Skin of body (tissue), 1 donor: ENCODE measurements at regions not wholly inside any gene's neighbourhood (a gene's known extent, or its start where the extent isn't known, plus 50 kb on each side); places are given as distances from the start of the nearest gene placed in this dataset.

Source experiments
- DNase-seq: peaks from one replicate; lab custom pipeline; 2025; lab: John Stamatoyannopoulos, UW

DNA sequence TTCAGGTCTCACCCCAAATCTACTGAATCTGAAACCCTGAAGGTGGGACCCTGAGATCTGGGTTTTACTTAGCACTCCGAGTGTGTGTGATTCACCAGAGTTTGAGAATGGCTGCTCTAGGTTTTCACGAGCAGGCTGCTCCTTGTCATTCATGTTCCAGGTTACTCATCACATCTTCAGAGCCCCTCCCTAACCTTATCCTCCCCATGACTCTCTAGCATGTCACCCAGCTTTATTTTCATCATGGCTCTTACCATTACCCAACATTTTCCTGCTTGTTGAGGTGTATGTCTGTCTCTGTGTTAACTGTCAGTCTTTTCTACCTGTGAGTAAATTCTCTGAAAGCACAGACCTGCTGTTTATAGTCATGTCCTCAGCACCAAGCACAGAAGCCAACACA is 319.2 kb downstream of the NSG2 start:
- DNase-seq = no peak

DNA sequence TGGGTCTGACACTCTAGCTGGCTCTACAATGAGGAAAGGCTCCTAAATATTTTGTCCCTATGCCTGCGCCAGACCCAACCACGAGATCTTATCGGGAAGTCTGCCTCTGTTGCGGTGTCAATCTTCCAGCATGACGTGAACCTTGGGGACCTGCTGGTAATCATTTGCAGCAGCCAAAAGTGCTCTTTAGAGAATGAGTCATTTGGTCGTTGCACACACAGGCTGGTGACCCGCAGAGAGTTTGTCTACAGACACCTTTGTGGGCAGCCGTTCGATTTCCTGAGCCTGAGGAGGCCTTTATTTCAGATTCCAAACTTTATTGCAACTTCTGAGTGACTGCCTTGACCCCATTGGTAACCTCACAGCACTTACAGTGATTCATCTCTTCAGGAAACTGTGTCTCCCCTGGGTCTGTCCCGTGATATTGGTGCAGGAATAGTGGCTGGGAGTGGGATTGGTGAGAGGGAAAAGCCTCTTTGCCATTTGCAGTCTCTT is 326.1 kb downstream of the NSG2 start:
- DNase-seq = no peak

DNA sequence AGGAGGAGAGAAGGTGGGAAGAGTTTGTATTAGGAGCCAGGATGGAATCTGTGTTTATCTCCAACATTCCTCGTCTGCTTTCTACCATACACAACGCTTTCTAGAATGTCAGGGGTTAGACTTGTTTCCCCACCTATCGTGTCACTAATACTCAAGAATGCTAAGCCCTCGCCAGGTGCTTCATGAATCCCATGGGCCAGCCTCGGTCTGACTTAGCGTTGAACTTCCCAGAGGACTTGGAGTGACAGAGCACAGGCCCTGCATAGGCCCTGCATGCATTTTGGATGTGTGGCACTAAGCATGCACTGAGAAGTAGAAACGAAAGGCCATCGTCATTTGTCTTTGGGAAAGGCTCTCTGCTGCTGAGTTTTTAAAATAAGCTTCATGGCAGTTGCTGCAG is 328.7 kb downstream of the NSG2 start:
- DNase-seq = no peak

DNA sequence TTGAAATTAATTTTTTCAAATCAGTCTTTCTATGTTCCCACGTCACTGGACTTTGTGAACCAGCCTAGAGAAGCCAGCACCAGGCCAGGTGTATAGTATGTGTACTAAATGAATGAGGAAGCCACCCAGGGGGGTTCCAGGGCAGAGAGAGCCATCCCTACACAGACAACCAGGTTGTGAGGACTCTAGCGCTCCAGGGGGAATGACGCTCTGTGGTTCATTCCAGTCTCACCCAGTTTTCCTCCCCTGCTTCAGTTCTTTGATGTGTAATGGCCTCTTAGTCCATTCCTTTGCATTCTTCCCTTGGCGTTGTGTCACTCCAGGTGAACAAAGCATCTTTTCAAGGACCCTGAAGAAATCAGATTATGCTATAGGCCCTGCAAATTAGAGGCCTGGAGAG is 330.6 kb downstream of the NSG2 start:
- no peak for DNase-seq

DNA sequence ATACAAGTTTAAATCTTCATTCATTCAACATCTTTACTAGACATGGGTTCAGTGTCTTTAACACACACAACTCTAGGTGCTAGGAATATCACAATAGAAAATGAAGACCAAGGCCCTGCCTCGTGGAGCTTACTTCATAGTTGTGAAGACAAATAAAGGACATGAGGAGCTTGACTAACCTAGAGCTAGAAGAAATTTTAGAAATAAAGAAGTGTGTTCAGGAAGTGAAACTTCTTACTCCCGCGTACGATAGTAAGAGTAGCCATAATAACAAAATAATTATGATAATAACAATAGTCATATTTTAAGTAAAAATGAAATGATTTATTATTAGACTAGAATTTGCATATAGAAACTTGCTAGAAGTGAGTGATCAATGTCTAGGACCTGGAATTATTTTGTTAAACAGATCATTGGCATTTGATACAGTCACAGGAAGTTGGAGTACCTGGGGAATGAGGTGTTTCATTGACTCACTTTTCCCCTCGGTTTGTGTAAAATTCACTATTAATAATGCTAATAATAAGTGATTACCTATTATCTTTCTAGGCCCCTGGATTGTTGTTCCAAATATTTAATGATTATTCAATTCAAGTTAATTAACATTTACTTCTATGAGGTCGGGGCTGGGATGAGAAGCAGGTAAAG is 331.3 kb downstream of the NSG2 start:
- no peak for DNase-seq

DNA sequence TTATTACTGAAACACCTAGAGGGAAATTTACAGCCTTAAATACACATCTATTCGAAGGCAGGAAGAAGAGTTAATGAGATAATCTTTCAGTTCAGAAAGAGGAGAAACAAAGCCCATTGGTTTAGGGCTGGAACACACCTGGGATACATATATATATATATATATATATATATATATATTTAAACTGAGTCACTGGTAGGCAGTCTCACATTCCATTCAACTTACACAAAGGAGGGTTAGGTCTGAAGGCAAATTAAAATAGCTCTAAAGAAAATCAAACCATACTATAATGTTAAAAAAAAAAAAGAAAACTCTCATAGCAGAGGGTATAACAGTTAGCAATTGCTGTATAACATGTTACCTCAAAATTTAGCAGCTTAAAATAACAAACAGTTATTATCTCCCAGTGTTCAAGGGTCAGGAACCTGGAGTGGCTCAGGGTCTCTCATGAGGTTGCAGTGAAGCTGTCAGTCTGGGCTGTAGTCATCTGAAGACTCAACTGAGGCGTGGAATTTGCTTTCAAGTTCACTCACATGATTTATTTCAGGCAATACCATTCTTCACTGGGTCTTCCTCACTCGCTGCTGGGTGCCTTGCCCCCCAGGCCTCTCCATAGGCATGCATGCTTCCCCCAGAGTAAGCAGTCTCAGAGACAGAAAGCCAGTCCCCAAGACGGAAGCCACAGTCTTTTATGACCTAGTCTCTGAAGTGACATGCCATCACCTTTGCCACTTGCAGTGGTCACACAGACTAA is 332.8 kb downstream of the NSG2 start:
- DNase-seq = no peak

DNA sequence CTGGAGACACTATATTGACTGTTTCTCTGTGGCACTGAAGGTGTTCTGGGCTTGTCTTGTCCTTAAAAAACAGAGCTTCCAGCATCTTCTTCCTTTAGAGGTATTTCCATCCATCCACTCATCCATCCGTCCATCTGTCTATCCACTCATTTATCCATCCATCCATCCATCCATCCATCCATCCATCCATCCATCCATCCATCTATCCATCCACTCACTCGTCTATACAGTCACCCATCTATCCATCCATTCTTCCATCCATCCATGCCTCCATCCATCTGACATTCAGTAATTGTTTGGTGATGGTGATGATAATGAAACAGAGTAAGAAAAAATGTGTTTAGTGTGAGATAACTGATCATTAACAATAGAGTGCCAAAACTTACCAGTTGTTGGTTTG is 334.8 kb downstream of the NSG2 start:
- no peak for DNase-seq

DNA sequence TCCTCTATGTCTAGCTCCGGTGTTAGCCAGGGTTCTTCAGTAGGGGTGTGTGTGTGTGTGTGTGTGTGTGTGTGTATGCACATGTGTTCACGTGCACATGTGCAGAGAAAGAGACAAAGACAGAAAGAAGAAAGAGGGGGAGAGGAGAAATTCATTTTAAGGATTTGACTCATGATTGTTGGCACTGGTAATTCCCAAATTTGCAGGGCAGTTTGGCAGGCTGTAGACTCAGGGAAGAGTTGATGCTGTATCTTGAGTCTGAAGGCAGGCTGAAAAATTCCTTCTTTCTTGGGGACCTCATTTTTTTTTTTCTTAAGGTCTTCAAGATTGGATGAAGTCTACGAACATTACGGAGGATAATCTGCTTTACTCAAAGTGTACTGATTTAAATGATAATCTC is 335.7 kb downstream of the NSG2 start:
- no peak for DNase-seq

DNA sequence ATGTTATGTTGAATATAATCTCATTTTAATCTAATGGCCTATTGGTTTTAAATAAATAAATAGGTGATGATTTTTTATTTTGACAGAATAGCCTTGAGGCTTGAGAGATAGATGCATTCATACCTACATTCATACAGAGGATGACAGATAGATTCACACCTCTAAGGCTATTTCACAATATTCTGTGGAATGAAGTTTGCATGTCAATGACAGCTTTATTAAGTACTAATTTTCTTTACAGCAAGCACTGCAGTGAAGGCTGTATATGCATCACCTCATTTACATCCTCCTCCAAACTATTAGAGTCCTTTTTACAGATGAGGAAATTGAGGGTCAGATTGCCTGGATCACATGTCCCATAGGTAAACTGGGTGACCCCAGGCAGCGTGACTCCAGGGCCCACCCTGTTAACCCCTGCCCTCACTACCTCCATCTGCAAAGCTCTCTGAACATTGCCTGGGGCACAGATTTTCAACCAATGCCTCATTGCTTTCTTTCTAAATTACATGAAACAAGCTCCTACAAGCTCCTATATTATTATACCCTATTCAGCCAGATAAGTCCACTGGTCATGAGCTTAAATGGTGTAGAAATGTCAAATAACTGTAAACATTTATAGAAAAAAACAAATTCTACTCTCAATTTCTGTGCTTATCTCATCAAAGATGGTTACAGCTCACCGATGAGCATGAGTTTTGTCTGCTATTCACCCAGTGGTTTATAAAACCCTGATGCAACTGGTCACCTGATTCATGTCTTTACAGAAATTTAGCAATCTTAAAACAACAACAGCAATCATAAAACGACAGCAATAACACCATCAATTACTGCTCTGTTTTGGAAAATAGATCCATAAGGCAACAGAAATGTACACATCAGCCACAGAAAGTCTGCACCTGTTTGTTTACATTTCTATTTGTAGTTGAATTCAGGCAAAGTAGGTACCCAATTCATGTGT is 338.0 kb downstream of the NSG2 start:
- DNase-seq = no peak

DNA sequence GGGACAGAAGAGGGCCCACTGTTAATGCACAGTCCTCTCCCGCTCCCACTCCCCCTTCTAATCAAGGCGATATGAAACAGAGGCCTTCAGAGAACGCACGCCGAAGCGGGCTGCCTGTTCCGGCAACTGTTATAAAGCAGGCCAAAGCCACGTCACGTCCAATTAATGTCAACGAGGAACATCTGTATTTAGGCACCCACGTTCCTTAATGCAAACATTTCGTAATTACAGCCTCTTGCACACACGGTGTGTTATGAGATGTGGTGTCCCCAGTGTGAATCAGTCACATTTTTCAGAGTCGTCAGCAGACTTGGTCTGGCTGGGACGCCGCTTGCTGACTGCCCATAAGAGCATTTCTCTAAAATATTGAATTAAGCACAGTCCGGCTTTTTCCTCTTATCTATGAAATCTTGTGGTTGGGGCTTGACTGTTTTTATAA is 339.0 kb downstream of the NSG2 start:
- DNase-seq = no peak

DNA sequence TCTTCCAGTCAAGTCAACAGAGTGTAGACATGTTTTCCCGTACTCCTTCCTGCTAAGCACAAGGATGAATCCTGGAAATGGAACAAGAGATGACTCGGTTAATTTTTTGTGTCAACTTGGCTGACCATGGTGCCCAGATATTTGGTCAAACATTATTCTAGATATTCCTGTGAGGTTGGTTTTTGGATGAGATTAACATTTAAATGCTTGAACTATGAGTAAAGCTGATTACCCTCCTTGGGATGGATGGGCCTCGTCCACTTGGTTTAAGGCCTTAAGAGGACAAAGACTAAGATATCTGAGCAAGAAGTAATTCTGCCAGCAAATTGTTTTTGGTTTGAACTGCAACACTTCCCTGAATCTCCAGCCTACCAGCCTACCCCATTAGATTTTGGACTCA is 338.1 kb upstream of the MSX2 start:
- DNase-seq = no peak

DNA sequence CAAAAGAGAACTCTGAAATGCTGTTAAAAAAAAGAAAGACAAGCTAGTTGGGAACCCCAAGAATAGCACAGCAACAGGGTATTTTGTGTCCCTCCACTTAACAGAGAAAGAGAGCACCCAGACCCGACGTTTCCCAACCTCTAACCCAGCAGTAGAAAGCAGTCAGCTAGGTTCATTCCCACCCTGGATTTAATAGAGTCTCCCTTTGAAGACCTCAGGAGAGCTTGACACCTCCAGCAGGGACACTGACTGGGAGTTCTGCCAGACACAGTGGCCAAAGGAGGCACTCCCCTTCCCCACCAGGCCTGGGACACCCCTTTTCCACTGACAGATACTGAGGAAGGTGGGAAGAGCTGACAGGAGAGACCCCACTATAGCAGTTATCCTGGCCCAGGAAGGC is 337.5 kb upstream of the MSX2 start:
- DNase-seq = no peak

DNA sequence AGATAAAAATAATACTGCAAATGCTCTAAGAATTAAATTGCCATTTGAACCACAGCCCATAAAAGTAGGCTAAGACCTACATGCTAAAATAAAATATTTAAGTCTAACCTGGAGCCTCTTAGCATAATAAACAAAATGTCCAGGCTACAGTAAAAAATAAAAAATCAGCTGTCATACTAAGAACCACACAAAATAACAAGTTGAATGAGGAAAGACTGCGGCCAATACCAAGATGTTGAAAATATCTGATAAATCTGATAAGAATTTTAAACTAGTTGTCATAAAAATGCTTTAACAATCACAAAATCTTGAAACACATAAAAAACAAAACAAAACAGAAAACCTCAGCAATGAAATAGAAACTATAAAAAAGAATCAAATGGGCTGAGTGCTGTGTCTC is 336.9 kb upstream of the MSX2 start:
- no peak for DNase-seq

DNA sequence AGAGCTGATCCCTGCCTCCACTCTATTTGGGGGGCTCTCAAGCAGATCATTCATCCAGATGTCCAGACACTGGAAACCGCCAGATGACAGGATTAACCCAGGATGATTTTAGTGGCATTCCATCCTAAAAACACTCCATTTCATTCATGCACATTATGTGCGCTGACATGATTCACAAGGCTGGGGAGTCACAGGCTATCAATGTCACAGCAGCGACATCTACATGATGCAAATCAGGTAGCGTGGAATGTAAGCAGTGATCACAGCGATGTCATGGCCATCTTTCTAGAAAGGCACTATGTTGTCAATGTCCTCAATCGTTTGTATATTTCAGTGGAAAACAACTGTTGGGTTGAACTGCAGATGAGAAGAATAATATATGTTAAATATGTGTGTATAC is 331.5 kb upstream of the MSX2 start:
- DNase-seq = no peak

DNA sequence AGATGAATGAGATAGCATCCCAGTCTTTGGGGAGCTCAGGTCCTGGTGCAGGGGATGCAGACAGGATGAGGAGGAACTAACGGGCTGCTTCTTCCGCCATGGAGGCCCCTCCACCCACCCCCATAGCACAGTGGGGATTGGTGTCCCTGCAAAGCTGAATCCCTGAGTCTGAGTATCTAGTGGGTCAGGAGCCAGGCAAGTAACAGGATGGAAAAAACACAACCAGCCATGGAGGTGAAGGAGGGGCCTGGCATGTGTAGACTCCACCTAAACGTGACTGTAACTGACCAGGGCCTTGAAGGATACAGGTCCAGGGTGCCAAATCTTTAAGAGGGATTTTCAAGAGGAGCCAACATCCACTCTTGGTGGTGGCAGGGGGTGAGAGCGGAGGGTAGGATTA is 327.8 kb upstream of the MSX2 start:
- no peak for DNase-seq

DNA sequence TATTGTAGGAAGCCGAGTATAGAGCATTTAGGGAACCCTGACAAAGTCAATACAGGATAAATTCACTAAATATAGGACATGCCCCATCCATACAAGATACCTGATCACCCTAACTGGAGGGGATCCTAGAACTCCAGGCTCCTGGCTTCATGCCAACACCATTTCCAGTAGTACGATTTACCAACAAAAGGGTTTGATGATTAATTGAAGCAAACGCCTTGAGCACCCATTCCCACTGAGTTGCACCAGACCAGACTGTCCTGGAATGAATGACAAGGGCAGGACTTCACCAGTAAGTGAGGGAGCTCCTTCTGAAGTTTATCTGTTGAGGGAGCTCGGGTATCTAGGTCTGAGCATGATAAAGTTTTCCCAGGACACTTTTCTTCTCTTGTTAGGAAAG is 327.2 kb upstream of the MSX2 start:
- no peak for DNase-seq

DNA sequence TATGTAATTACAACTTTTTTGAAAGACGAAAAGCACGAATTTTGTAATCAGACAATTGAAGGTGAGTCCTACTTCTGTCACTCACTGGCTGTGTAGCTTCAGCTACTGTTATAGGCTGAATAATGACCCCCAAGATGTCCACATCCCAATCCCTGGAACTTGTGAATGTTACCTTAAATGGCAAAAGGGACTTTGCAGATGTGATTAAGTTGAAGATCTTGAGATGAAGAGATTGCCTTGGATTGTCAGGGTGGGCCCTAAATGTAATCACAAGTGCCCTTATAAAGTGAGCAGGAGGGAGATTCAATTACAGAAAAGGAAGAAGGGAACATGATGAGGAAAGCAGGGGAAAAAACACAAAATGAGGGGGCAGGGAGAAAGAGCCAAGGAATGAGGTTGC is 326.2 kb upstream of the MSX2 start:
- no peak for DNase-seq

DNA sequence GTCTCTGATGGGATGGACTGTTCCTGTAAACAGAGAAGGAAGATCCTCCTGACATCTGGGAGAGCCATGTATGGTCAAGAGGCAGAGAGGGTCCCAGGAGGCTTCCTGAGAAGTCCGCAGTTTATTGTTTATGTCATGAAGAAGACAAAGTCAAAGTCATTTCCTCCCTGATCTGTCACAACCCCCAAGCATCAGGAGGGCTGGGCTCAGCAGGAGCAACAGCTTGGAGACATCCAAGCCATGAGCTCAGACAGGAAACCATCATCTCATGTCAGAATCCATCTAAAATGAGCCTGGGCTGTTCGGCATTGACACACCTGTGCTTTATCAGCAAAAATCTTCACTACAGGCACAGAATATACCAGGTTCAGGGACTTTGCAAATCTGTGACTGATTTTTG is 325.0 kb upstream of the MSX2 start:
- DNase-seq = no peak

DNA sequence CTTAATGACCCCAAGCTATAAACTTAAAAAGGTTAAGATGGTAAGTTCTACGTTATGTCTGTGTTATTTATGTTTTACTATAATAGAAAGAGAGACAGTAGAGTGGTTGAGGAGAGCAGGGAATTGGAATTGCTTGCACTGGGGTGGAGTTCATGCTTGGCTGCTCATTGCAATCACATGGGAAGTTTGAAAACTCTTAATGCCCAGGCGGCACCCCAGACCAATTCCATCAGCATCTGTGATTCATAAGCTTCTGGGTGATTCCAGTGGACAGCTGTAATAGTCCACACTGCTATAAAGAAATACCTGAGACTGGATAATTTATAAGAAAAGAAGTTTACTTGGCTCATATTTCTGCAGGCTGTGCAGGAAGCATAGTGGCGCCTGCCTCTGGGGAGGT is 323.9 kb upstream of the MSX2 start:
- DNase-seq = no peak

DNA sequence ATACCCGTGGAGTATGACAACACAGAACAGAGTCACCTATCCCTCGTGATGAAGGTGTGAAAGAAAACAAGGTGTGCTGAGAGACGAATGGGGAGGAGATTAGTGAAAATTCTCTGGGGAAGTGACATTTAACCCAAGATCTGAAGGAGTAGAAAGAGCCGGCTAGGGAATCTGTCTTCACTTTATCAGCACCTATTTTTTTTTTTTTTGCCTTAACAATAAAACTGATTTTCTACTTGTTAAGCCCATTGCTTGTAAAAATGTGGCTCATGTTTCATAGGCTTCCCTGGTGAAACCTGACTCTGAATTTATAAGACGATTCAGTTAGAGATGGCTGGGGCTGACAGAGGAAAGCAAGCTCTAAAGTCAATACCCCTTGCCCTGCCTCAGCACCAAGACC is 322.6 kb upstream of the MSX2 start:
- no peak for DNase-seq

DNA sequence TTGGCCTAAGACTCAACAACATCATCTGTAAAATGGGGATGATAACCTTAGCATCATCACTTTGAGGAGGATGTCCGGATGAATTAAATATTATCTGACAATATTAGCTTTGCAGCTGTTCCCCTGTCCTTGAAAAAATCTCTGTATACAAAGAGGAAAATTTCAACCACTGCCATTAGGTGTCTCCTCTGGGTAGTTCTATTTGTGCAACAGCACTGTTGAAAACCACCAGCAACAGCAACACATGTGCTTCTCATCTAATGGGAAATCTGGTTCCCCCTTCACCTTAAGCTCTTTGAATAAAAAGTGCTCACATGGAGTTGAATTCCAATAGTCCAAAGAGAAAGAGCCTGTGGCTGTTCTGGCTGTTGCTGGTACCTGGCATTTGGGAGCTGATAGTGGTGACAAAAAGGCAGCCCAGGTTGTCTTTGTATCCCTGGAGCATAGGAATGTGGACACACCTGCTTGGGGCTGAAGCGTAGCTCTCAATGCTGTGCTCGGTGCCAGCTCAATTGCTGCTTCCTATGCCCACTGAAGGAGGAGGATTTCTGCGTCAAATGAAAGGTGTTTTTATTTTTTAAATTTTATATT is 322.1 kb upstream of the MSX2 start:
- no peak for DNase-seq

DNA sequence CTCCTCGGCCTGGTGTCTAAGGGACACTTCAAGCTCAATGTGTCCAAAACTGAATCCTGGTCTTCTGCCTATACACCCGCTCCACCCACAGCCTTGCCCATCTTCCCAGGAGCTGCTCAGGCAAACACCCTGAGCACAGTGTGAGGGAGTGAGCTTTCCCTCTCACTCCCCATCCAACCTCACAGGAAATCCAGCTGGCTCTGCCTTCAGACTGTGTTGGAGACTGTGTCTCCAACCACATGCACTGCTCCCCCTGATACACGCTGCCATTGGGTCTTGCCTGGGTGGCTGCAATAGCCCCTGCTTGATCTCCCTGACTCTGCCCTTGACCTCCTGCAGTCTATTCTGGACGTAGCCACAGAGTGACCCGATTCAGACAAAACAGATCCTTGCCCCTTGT is 319.5 kb upstream of the MSX2 start:
- no peak for DNase-seq
